ENCODE measurements at regions not wholly inside any gene's neighbourhood (a gene's known extent, or its start where the extent isn't known, plus 50 kb on each side); places are given as distances from the start of the nearest gene placed in this dataset.

- Histone ChIP-seq H3K27me3 (ENCODE audit: insufficient read depth, low read length) (no peaks in the 10 kb centered on the region), H2BK15ac (ENCODE audit: low read depth, low read length) (no peak overlapping the region), H3K56ac (ENCODE audit: insufficient read length, low read depth, low read length) (no peak overlapping the region), H3K9me3 (ENCODE audit: control insufficient read depth, low read depth, low read length) (no peaks in the 10 kb centered on the region), H3K4me2 (ENCODE audit: insufficient read depth, insufficient read length, low read length) (no peak overlapping the region), H3K4ac (ENCODE audit: low read depth, low read length) (no peak overlapping the region), H2BK120ac (ENCODE audit: low read depth, low read length, poor library complexity, severe bottlenecking) (no peak overlapping the region), H3K9ac (ENCODE audit: extremely low read depth, insufficient read length, low read length) (no peak overlapping the region), H4K8ac (replicated peaks; ENCODE audit: insufficient read length, low read depth, low read length) (no peak overlapping the region), H3K23me2 (ENCODE audit: insufficient read length, low read depth, low read length, poor library complexity, severe bottlenecking) (no peaks in the 10 kb centered on the region), H4K91ac (ENCODE audit: insufficient read length, low read depth, low read length) (no peak overlapping the region), H3K4me1 (ENCODE audit: insufficient read depth, low read length) (no peaks in the 10 kb centered on the region), H3K79me1 (ENCODE audit: insufficient read depth, low read depth, low read length, poor library complexity, severe bottlenecking) (no peaks in the 10 kb centered on the region), H3K14ac (ENCODE audit: insufficient read depth, low read length) (no peak overlapping the region), H2AK5ac (ENCODE audit: insufficient read length, low read length) (no peak overlapping the region), H2AFZ (ENCODE audit: low read length) (no peak overlapping the region), H2BK20ac (ENCODE audit: low read depth, low read length, poor library complexity, severe bottlenecking) (no peak overlapping the region), H3K27ac (ENCODE audit: insufficient read length, low read depth, low read length) (no peak overlapping the region), H2BK12ac (ENCODE audit: insufficient read length, low read depth, low read length) (no peak overlapping the region), H3K79me2 (ENCODE audit: insufficient read depth, low read length) (no peaks in the 10 kb centered on the region), H4K20me1 (ENCODE audit: control insufficient read depth, insufficient read depth, insufficient read length) (no peaks in the 10 kb centered on the region), H2BK5ac (ENCODE audit: insufficient read length, low read length) (no peak overlapping the region), H3K23ac (ENCODE audit: insufficient read length, low read depth, low read length) (no peak overlapping the region), H4K5ac (ENCODE audit: insufficient read length, low read depth, low read length) (no peak overlapping the region), H3T11ph (ENCODE audit: low read length) (no peak overlapping the region), H3K18ac (ENCODE audit: insufficient read length, low read depth, low read length) (no peak overlapping the region)
- H3K9me3 Mint-ChIP-seq, result no peaks in the 10 kb centered on the region
- H3K4me1 Mint-ChIP-seq, result no peaks in the 10 kb centered on the region
- H3K4me3 Mint-ChIP-seq, result no peak overlapping the region
- WGBS (ENCODE audit: extremely low coverage, insufficient read length, low lambda C conversion rate), result no CpG with 5 or more reads among the region's 8 CpGs
- TF ChIP-seq CTCF (conservative IDR thresholded peaks at IDR 0.05), result no peak
- no peak for DNase-seq
- no peak overlapping the region for H3K27ac Mint-ChIP-seq
- no peaks in the 10 kb centered on the region for H3K27me3 Mint-ChIP-seq (ENCODE audit: low read depth)
- H3K36me3 Mint-ChIP-seq (ENCODE audit: insufficient read depth in 1 of 3, low read depth in 3 of 3), result no peaks in the 10 kb centered on the region
Measured at GRCh38 chr3:157926822-157927221, 179.4 kb downstream of the SHOX2 start.

Data from H9 (cell line).